NCI-H128 (cell line): ENCODE measurements at regions not wholly inside any gene's neighbourhood (a gene's known extent, or its start where the extent isn't known, plus 50 kb on each side); places are given as distances from the start of the nearest gene placed in this dataset.
"Not testable (repeated sequence)": the region's sequence is repeated elsewhere in the genome, so short reads cannot be mapped to it uniquely, and the experiment has no call there.

Experiments
- DNase-seq: peaks from one replicate; lab custom pipeline; 2025; ENCODE audit not compliant: unreplicated experiment; lab: John Stamatoyannopoulos, UW

- peak; percentile 20 for DNase-seq
Measured at GRCh38 chr3:161689584-161690298, 193.1 kb downstream of the OTOL1 start.

GRCh38 chr3:161690299-161690620 lies 193.7 kb downstream of the OTOL1 start:
- DNase-seq = no peak

GRCh38 chr3:161691677-161692076 lies 195.1 kb downstream of the OTOL1 start:
- DNase-seq = no peak

- DNase-seq = no peak
Measured at GRCh38 chr3:161694682-161695564, 198.3 kb downstream of the OTOL1 start.

GRCh38 chr3:161695811-161696210 lies 199.2 kb downstream of the OTOL1 start:
- DNase-seq = no peak

GRCh38 chr3:161700998-161701397 lies 204.4 kb downstream of the OTOL1 start:
- no peak for DNase-seq

- DNase-seq = not testable (repeated sequence)
Measured at GRCh38 chr3:161707253-161707652, 210.6 kb downstream of the OTOL1 start.

- DNase-seq = no peak
Measured at GRCh38 chr3:161713731-161714130, 217.1 kb downstream of the OTOL1 start.

GRCh38 chr3:161731968-161732367 lies 235.4 kb downstream of the OTOL1 start:
- no peak for DNase-seq

- DNase-seq = no peak
Measured at GRCh38 chr3:161737171-161737570, 240.6 kb downstream of the OTOL1 start.

GRCh38 chr3:161740421-161740820 lies 243.8 kb downstream of the OTOL1 start:
- DNase-seq = no peak

GRCh38 chr3:161744366-161744765 lies 247.8 kb downstream of the OTOL1 start:
- no peak for DNase-seq

- DNase-seq = no peak
Measured at GRCh38 chr3:161745741-161746140, 249.1 kb downstream of the OTOL1 start.

GRCh38 chr3:161748049-161748448 lies 251.4 kb downstream of the OTOL1 start:
- DNase-seq = no peak

- DNase-seq = no peak
Measured at GRCh38 chr3:161754420-161755053, 257.9 kb downstream of the OTOL1 start.

GRCh38 chr3:161759444-161759843 lies 262.8 kb downstream of the OTOL1 start:
- DNase-seq = no peak

- no peak for DNase-seq
Measured at GRCh38 chr3:161766331-161766730, 269.7 kb downstream of the OTOL1 start.

- no peak for DNase-seq
Measured at GRCh38 chr3:161770484-161771386, 274.1 kb downstream of the OTOL1 start.

GRCh38 chr3:161781381-161781780 lies 284.8 kb downstream of the OTOL1 start:
- DNase-seq = no peak

- no peak for DNase-seq
Measured at GRCh38 chr3:161793194-161793930, 296.8 kb downstream of the OTOL1 start.
